GM13976 (cell line): ENCODE measurements at regions not wholly inside any gene's neighbourhood (a gene's known extent, or its start where the extent isn't known, plus 50 kb on each side); places are given as distances from the start of the nearest gene placed in this dataset.

ENCODE experiments used
- DNase-seq: peaks from one replicate; pipeline ENCODE4 v3.0.0; 2012; ENCODE audit warnings: low spot score
- CTCF ChIP-seq: IDR thresholded peaks from 2 replicates; pipeline ENCODE4 v1.5.1; 2012; ENCODE audit warnings: borderline replicate concordance, mild to moderate bottlenecking; ENCODE audit not compliant: insufficient read depth; ENCODE audit errors: extremely low read depth, missing control alignments, control extremely low read depth
- in situ Hi-C: fragments of 300-500 bp; cut with MboI; formaldehyde crosslinking; loops from one replicate; pipeline ENCODE4 v1.12.0; 2022; ENCODE audit warnings: low sequenced_read_pairs, mixed read lengths, inconsistent platforms; ENCODE audit not compliant: unreplicated experiment

DNA sequence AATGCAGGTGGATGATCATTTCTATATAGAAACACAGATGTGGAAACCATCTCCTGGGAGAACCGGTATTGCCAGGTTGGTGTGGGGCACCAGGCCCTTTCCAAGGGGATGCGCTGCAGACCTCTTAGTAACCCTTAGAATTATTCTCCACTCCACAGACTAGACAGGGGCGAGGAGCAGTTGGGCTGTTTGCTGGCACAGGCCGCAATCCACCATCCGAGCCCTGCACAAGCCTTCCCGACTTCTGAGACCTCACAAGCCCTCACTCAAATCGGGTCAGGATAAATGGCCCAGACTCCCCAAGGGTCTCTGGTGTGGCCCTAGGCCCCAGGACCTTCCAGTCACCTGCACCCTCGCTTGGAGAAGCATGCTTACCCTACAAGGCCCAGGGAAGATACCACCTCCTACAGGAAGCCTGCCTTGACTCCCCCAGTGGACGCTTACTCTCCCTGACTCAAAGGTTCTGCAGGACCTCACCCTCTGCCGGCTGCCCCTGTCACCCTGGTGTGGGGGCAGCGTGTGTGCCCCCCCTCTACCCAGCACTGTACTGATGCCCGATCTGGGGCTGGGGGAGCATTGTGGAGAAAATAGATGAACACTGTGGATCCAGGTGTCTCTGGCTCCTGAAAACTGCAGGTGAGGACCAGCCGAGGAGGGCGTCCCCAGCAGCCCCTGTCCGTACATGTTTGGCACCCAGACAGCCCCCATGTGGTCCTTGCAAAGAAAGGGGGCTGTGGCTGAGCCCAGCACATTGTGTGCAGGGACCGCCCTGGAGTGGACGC lies 49.8 kb upstream of the ACSF3 start:
- in situ Hi-C loops, result no loop called here
- no peak for DNase-seq
- TF ChIP-seq CTCF, result no peak
